Ovary (tissue), 3 donors: ENCODE measurements at regions not wholly inside any gene's neighbourhood (a gene's known extent, or its start where the extent isn't known, plus 50 kb on each side); places are given as distances from the start of the nearest gene placed in this dataset.

Experiments used
- POLR2A ChIP-seq: fragments of 450-650 bp; IDR thresholded peaks from one replicate; pipeline ENCODE4 v1.6.1; 2017; ENCODE audit warnings: antibody characterized with exemption, mild to moderate bottlenecking, moderate library complexity
- TF ChIP-seq, protein P1 (sequence below), 3 donors: fragments of 450-650 bp in 2 of 3; fragments of 200-600 bp in 1 of 3; IDR thresholded peaks; one replicate each; pipeline versions ENCODE4 v1.5.1 to v1.8.0; 2016 to 2022; ENCODE audit warnings: antibody characterized with exemption in 3 of 3, mild to moderate bottlenecking in 1 of 3
- donor health status: DM: no; HTN: no; CAD: no.

DNA sequence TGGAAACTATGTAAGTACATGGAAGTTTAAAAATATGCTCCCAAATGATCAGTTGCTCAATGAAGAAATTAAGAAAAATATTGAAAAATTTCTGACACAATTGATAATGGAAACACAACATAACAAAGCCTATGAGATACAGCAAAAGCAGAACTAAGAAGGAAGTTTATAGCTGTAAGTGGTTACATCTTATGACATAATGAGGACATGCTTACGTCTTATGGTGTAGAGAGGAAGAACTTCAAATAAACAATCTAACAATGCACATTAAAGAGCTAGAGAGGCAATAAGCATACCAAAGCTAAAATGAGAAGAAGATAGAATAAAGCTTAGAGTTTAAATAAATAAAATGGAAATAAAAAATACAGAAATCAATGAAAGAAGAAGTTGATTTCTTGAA lies 50.0 kb upstream of the CEACAM21 start:
- TF ChIP-seq, protein P1, sequence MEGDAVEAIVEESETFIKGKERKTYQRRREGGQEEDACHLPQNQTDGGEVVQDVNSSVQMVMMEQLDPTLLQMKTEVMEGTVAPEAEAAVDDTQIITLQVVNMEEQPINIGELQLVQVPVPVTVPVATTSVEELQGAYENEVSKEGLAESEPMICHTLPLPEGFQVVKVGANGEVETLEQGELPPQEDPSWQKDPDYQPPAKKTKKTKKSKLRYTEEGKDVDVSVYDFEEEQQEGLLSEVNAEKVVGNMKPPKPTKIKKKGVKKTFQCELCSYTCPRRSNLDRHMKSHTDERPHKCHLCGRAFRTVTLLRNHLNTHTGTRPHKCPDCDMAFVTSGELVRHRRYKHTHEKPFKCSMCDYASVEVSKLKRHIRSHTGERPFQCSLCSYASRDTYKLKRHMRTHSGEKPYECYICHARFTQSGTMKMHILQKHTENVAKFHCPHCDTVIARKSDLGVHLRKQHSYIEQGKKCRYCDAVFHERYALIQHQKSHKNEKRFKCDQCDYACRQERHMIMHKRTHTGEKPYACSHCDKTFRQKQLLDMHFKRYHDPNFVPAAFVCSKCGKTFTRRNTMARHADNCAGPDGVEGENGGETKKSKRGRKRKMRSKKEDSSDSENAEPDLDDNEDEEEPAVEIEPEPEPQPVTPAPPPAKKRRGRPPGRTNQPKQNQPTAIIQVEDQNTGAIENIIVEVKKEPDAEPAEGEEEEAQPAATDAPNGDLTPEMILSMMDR (IDR thresholded peaks at IDR 0.05), result no peak
- TF ChIP-seq POLR2A, result no peak
